Anterior cingulate cortex (tissue), 58 donors: ENCODE measurements at regions not wholly inside any gene's neighbourhood (a gene's known extent, or its start where the extent isn't known, plus 50 kb on each side); places are given as distances from the start of the nearest gene placed in this dataset.

Source experiments
- DNase-seq, 58 donors: peaks; one replicate each; lab custom pipeline; 2025; lab: John Stamatoyannopoulos, UW

DNA sequence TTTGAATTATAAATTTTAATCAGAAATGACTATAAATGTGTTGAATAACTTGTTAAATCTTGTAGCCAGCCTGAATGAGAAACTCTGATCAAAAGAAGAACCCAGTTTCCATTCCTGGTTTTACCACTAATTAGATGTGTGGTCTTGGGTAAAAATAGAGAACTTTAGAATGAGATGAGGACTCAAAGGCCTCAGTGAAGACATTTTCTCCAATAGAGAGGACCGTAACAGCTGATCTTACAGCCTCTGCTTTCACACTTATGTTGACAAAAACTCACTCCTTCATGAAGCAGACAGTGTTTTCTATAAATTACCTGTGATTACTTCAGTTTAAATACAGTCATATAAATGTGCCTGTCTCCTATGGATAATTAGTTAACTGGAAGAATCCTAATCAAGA, 200.1 kb upstream of the MEOX2 start:
- DNase-seq: no peak

DNA sequence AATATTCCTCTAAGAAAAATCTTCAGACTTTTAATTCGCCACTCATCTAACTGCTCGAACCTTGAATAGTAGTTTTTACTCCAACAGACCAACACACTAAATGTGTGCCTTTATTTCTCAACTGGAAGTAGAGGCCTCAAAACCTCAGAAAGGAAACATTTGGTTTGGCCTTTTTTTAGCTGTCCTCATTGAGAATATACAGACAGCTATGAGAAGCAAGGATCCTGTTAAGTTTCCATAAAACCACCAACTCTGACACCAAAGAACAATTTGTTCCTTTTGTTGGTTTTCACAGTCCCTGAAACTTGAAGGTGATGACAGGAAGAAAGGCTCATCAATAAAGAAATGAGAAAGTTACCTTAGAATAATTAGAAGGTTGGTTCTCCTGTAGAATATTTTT, 199.2 kb upstream of the MEOX2 start:
- no peak for DNase-seq

DNA sequence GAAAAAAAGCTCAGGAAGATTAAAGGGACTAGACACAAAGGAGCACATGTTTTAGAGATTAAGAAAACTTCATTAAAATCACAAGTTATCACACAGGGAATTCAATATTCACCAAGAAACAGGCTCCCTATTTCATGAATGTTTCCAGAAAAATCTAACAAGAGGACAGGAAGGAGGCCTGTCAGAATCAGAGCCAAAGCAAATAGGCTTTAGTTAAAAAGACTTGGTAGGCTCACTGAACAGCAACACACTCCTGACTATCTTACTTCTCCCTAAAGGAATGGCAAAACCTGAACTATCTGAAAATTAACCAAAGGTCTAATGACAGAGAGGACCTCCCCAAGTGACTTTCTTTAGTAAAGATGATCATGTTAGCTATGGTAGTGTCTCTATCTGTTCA, 188.3 kb upstream of the MEOX2 start:
- DNase-seq: no peak

DNA sequence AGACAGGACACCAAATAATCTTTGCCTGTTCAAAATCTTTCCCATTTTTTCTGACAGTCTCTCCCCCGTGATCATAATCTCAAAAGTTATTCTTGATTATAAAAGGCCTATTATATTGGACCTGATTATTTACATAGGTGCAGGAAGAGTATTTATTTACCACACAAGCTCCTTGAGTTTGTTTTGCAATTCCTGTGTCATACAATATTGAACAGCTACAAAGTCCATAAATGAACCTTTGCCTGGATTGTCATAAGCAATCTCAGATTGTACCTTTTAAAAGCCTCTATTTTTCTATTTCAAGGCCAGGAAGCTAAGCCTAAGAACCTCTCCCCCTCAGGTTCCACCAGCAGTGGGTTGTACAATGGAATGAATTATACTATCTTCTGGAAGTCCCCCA, 183.9 kb upstream of the MEOX2 start:
- no peak for DNase-seq

DNA sequence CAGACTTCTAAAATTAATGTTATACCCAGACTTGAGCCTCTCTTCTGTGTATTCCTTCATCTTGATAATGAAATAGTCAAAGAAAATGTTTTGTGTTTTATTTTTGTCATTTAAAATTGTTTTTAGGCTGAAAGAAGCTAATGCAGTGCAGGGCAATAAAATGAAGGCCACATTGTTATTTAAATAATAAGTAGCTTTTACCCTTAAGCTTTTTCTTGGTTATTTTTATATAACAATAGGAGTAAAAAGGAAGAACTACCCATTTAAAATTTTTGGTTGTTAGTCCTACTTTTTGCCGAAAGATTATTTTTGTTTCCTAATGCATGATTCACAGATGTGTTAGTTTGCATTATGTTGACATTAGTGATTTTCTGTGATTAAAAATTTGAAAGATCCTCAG, 181.0 kb upstream of the MEOX2 start:
- DNase-seq: no peak

DNA sequence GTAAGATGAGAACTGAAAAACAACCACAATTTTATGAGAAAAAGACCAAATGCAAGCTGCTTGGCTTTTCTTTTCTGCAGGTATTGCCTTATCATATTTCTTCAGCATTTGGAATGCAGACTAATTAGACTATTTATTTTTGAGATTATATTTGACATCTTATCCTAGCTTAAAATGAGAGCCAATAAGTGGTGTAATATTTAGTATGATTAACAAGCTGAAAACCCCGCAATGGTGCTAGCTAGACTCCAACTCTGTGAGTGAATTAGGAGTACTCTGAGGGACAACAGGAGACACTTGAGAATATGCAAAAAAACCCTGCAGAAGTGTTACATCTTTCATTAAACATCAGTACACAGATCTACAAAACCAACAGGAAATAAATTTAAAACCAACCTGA, 180.3 kb upstream of the MEOX2 start:
- DNase-seq: no peak

DNA sequence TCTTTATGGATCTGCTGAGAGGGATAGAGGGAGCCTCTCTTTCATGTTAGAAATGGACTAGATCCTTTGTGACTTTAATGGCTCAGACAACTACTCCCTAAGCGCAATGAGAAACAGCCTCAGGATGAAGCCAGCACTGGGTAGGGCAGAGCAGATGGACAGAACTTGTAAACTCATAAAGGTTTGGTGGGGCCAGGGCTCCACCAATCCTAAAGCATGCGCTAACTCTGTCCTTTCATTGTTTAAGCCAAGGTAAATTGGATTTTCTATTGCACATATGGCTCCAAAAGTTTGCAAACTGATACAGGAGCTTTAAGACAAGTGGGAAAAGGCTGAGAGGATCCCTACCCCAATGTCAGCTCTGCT, 178.1 kb upstream of the MEOX2 start:
- DNase-seq: no peak

DNA sequence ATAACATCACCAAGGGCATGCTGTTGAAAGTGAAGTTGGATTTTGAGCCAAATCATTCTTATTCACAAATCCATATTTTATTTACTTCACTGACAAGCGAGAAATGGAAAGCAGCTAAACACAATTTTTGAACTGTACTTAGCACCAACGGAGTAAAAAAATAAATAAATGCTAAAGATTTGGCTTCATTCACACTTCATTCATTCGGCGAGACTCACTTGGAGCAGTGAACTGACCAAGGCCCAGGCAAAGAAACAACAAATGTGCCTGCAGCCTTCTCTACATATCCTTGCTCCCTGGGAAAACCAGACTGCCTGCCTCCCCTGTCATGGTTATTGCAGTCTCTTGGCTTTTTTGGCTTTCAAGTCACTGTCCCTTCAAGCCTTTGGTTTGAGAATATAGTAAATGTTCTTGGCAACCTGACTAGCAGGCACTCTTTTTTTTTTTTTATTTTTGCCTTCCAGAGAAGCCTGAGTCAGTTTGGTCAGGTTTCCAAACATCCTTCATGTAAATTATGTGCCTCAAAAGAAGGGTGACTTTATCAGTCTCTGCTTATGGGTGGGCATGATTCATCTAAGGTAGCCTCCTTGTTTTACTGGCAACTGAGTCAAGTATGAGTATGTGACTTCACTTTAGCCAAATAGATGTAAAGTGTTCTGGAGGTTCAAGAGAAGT, 177.6 kb upstream of the MEOX2 start:
- DNase-seq: no peak

DNA sequence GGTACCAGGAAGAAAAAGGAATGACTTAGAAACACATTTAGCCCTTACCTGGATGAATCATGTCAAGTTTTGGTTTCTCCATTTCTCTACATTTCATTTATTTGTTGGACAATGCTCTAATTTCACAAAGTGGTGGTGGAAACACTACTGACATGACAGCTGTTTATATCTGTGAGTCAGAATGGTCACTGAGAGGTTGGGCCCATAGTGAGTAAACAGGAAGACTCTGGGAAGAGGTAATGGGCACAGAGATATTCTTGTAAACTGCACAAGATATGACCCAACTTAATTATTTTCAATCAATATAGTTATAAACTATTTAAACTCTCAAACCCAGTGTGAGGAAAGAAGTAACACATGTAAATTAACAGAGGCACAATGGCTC, 176.3 kb upstream of the MEOX2 start:
- DNase-seq: no peak

DNA sequence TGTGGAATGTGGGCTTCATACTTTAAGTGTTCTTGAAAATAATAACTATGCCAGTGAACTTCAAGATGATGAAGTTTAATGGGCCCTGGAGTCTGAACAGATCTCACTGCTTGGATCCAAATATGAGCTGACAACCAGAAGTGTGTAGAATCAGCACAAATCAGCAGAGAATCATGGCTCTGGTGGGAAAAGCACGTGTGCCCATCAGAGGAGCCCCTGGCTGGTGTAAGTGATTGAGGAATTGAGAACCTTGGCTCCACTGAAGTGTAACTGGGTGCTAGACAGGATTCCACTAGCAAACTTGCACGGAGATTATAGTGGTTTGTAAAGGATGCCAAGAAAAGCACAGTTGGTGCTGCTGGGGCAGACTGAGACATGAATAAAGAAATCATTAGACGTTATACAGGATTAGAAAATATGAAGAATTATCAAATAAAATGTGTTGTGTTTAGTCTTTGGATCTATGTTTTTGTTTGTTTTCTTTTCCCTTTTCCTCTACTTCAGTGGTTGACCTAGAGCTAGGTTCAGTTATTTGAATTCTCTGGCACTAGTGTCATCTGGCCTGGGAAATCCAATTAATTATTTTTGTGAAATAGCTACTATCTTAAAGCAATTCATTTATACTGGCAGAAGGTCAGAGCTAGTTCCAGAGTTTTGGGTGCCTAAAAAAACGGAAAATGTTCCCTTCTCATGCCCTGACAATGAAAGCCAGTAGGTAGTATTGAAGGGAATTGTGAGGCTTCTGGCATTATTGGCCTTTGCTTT, 175.7 kb upstream of the MEOX2 start:
- no peak for DNase-seq

DNA sequence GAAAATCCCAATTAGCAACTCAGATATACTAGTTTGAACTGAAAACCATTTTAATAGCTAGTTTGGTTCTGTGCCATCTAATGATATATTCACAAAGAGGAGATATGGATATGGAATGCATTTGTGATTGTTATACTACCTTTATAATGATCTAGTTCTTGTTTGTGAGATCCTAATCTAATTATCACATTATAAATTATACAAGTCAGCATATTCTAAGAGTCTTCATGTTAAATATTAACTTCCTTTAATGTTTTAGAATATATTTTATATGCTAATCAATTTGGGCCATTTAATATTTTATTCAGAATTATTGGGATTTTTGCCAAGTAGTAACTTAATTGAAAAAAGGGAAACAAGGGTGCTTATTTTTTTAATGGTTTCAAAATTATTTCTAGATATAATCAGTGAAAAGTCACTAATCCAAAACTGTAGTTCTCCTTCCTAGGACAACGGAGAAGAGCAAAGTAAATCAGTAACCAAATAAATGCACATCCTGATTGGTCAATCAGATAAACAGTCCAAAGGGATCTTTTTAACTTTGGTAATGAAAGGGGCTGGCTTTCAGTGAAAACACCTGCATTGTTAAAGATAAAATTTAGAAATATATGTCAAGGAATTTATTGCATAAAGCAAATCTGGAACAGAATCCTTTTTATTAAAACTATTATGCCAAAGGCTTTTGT, 173.9 kb upstream of the MEOX2 start:
- no peak for DNase-seq

DNA sequence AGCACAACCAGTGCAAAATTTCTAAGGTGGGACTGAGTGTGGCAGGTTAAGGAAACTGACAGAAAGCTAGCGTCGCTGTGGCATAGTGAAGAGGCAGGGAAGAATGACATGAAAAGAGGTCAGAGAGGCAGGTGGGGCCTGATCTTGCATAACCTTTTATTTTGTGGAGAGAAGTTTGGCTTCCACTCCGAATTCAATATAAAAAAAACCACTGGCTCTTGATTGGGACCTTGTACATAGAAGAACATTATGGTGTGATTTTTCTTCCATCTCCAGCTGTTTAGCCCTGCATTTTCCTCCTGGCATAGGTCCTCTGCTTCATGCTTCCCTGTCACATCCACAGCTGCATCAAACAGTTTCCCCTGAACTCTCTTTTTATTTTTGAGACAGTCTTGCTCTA, 170.5 kb upstream of the MEOX2 start:
- no peak for DNase-seq

DNA sequence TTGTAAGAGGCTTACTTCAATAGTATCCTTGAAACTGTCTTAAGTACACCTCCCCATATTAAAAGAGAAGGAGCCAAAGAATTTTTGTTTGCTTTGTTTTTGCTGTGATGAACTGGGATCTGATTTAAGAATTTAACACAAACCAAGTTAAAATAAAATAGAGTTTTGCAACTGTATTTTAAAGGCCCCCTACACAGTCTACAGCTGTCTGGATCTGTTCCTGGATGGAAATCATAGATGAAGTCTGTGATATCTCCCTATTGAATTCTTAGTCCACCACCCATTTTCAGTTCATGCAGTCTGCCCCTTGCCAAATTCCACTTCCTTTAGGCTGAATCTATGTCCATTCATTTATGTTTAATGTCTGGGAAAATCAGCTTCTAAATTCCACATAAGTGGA, 169.8 kb upstream of the MEOX2 start:
- no peak for DNase-seq

DNA sequence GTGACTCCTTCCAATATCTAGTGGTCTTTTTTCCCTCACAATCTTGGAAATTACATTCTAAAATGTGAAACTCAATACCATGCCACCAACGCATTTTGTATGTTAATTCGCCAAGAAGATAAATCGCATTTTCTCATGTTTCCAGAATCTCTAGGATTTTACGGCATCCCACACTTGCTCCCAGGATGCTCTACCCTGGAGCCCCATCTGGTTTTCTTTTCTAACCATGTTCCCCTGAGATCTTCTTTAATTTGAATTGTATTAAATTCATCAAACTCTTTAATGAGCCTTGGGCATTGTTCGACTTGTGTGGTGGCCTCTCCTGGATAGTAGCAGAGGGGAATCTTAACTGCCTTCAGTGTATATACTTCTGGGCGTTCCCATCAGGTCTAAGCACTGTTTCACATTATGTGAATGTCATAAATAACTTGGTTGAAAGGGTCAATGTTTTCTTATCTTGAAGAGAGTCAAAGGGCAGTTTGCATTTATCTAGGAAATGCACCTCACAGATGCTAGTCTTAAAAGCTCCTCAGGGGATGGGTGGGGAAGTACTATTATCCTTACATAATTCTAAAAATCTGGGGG, 169.1 kb upstream of the MEOX2 start:
- DNase-seq: no peak

DNA sequence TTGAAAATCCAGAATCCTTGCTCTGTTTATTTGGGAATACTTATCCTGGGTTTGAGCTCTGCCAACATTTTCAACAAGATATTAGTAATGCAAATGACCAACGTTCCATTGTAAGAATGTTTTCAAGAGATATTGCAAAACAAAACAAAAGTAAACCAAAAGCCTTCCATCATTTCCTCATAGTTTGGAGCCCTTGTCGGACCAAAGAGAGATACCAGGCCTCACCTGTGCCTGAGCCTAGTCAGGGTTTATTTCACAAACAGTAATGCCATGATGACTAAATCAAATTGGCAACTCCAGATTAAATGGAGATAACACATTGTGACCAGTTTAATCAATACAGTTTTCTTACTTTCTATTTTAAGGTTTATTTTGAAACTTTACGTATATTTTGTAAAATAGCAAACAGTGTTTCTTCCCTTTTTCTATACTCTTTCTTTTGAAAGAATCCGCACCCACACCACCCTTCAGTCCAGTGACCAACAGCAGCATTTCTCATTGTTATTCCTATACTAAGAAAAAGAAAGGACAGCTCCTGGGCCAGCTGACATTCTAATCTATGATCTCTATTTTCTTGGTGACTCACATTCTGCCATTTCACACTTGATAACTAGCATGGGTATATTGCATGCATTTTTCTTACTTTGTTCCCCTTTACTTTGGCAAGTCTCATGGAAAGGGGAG, 168.5 kb upstream of the MEOX2 start:
- no peak for DNase-seq

DNA sequence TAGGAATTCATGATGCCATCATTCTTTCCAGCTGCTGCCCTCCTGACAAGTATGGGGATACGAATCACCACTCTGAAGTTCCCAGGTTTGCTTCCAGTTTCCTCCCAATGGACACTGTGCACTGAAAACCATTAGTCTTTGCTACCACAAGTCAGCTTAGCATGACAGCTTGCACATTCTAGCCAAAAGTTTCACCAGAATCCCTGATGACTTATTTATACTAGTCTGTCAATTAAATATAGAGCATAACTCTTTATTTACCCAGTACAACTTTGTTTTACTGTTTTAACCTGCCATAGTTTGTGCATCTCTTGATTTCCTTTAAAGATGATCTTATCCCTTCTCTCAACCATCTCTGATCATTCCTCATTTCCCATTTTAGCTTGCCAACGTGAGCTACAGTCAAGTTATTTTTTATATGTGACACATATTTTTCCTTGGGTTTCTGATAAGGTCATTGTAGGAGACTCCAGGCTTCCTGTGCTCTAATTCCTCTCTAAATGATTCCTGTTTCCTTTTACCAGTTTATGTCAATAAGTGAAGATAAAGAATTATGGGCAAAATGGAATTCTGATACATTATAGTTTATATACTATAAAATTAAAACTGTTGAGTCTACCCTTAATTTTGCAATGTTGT, 167.5 kb upstream of the MEOX2 start:
- DNase-seq: no peak

DNA sequence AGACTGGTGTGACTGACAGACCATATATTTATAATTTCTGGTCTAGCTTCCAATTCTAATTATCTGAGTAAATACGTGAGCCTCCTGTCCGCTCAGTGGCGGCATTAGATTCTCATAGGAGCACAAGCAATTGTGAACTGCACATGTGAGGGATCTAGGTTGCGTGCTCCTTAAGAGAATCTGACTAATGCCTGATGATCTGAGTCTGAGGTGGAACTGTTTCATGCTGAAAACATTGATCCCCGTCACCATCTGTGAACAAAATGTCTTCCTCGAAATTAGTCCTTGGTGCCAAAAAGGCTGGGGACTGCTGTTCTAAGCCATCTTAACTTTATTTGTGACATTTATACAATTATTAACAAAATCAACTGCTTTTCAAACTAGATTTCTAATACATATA, 164.7 kb upstream of the MEOX2 start:
- DNase-seq: no peak

DNA sequence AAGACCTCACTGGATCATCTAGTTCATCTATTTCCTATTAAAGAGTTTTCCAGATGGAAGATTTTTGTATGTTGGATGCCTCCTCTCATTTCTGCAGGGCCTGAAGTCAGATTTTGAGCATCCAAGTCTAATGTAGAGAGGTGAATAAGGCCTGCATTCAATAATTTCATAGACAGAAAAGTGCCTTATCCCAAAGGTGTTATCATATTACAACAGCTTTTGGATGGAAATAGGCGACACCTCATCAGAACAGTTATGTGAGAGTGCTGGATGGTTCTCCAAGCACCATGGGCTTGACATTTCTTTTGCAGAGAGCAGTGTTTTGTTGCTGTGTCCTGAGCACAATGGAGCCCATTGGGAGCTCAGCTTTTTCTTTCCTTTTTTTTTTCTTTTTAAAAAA, 162.4 kb upstream of the MEOX2 start:
- no peak for DNase-seq

DNA sequence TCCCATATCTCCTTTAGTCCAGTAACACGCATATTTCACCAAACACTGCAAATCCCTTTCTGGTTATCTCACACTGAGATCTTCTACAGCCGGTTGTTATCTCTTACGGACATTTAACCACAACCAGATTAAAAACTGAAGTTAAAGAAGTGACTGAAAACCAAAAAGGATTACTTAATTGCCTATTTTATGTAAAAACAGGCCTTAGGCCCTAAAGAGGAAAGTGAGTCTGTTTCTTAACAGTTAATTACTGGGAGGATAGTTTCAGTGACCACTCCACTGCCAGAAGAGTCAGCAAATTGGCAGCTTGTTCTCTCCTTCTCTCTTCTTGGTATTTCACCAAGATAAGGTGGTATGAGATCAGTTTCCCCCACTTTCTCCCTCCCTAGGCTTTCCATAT, 161.9 kb upstream of the MEOX2 start:
- DNase-seq: no peak

DNA sequence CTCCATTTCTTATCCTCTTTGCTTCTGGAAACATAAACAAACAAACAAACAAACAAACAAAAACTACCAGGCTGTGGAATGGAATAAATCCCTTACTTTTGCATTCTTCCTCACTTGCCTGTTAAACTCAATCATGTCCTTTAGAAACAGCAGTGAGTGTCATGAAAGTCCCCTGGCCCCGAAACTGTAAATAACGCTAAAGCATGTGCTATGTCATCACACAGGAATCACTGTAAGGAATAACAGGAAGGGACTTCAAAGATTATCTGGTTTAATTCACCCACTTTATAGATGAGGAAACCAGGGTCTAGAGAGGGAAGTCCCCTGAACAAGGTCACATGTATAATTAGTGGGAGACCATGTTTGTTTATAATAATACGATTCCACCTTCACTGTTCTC, 159.4 kb upstream of the MEOX2 start:
- DNase-seq: no peak

DNA sequence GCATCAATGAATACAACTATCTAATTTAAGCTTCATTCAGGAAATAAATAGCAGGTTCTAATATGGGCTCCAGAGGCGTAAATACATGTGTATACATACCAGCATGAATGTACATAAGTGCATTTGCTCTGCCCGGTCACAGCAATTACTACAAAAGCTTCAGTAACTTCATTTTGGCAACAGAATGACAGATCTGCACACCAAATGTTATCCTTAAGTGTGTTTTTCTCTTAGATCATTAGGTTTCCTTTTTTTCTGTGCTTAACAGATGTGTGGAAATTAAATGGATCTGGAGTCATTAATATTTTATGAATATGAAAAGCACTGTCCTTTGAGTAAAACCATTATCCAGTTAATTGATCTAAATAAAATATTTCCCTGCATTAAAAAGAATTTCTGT, 159.0 kb upstream of the MEOX2 start:
- no peak for DNase-seq
